ENCODE measurements at regions not wholly inside any gene's neighbourhood (a gene's known extent, or its start where the extent isn't known, plus 50 kb on each side); places are given as distances from the start of the nearest gene placed in this dataset.

- TF ChIP-seq, protein P1, sequence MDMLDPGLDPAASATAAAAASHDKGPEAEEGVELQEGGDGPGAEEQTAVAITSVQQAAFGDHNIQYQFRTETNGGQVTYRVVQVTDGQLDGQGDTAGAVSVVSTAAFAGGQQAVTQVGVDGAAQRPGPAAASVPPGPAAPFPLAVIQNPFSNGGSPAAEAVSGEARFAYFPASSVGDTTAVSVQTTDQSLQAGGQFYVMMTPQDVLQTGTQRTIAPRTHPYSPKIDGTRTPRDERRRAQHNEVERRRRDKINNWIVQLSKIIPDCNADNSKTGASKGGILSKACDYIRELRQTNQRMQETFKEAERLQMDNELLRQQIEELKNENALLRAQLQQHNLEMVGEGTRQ (IDR thresholded peaks at IDR 0.05; ENCODE audit: low read length) = no peak
- TF ChIP-seq SRF (IDR thresholded peaks at IDR 0.05; ENCODE audit: low read depth, low read length) = no peak
- TF ChIP-seq TBP (IDR thresholded peaks at IDR 0.05; ENCODE audit: low read depth, low read length) = no peak
- no peak for TF ChIP-seq ASH2L (IDR thresholded peaks at IDR 0.05; ENCODE audit: low read length)
- TF ChIP-seq MAFK (IDR thresholded peaks at IDR 0.05; ENCODE audit: low read depth, low read length) = no peak
Observed at GRCh38 chr11:82239498-82239897, 494.2 kb downstream of the FAM181B start (continued).

All from H1 (cell line).